ENCODE measurements at regions not wholly inside any gene's neighbourhood (a gene's known extent, or its start where the extent isn't known, plus 50 kb on each side); places are given as distances from the start of the nearest gene placed in this dataset.

DNA sequence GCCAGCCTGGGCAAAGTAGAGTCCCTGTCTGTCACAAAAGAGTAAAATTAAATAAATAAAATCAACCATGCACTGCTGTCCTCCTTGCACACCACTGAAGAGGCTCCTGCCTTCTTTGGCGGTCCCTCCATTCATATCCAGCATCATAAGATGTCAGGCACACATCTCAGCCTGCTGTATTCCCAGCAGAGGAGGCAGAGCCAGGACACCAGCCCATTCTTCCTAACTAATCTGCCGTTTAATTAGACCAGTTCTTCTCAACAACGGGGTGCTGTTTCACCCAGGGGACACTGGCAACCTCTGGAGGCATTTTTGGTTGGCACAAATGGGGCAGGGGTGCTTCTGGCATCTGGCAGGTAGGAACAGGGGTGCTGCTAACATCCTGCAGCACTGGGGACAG, 119.7 kb downstream of the ETS2 start:
- peaks cover 13% of the 10 kb centered on the region for H3K9me1 ChIP-seq (ENCODE audit: insufficient read depth, low read length)
- H2AFZ ChIP-seq (replicated peaks; ENCODE audit: low read length, poor library complexity) = no peak overlapping the region
- H3K4ac ChIP-seq (ENCODE audit: low read depth, low read length) = peak overlapping the region; percentile 93
- intact Hi-C loops (cut with micrococcal nuclease) = no loop called here
- no peaks in the 10 kb centered on the region for H3K36me3 ChIP-seq (ENCODE audit: control insufficient read depth, insufficient read depth, low read length)
- in situ Hi-C loops (cut with MboI; ENCODE audit: low sequenced_read_pairs) = no loop called here
- H3K14ac ChIP-seq (replicated peaks; ENCODE audit: low read depth, low read length) = peak overlapping the region; percentile 92
- peak overlapping the region; percentile 76 for H3K23ac ChIP-seq (ENCODE audit: low read depth, low read length)
- DNase-seq (no peak), ATAC-seq (ENCODE audit: low read depth) (0 out of 2 replicates have a peak, but pooled peaks have one; percentile 4)
- H3K9me3 ChIP-seq (ENCODE audit: control insufficient read depth, insufficient read depth, low read length) = peaks cover 2% of the 10 kb centered on the region; the same call in 1 of the 2 replicates
- H2BK5ac ChIP-seq (ENCODE audit: low read depth, low read length, poor library complexity, severe bottlenecking) = peak overlapping the region; percentile 9
- H2BK20ac ChIP-seq (ENCODE audit: low read depth, low read length) = peak overlapping the region; percentile 95
- H2AK5ac ChIP-seq (ENCODE audit: low read depth, low read length) = peak overlapping the region; percentile 94
- peak overlapping the region; percentile 50 for H3K4me2 ChIP-seq (ENCODE audit: low read depth, low read length)
- peaks cover 9% of the 10 kb centered on the region for H3K4me1 ChIP-seq (ENCODE audit: control insufficient read depth, insufficient read depth, low read length)
- dilution Hi-C loops (cut with HindIII; ENCODE audit: low sequenced_read_pairs, unreplicated experiment) = no loop called here
- TF ChIP-seq, protein P1, sequence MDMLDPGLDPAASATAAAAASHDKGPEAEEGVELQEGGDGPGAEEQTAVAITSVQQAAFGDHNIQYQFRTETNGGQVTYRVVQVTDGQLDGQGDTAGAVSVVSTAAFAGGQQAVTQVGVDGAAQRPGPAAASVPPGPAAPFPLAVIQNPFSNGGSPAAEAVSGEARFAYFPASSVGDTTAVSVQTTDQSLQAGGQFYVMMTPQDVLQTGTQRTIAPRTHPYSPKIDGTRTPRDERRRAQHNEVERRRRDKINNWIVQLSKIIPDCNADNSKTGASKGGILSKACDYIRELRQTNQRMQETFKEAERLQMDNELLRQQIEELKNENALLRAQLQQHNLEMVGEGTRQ (IDR thresholded peaks at IDR 0.05; ENCODE audit: low read depth, low read length) = no peak
- TF ChIP-seq POLR2A (IDR thresholded peaks at IDR 0.05; ENCODE audit: low read depth, low read length) (no peak), MXI1 (IDR thresholded peaks at IDR 0.05; ENCODE audit: borderline replicate concordance, low read depth, low read length) (no peak), FOS (IDR thresholded peaks at IDR 0.05; ENCODE audit: low read depth, low read length) (no peak), BHLHE40 (IDR thresholded peaks at IDR 0.05; ENCODE audit: low read depth, low read length) (no peak), RFX5 (IDR thresholded peaks at IDR 0.05; ENCODE audit: low read depth, low read length) (no peak), RCOR1 (IDR thresholded peaks at IDR 0.05; ENCODE audit: insufficient replicate concordance, low read length) (no peak), SMC3 (IDR thresholded peaks at IDR 0.05; ENCODE audit: low read depth, low read length) (no peak), NFE2L2 (IDR thresholded peaks at IDR 0.05; ENCODE audit: low read depth, low read length) (no peak), CHD1 (IDR thresholded peaks at IDR 0.05; ENCODE audit: low read depth, low read length) (no peak), MAZ (IDR thresholded peaks at IDR 0.05; ENCODE audit: borderline replicate concordance, low read depth, low read length) (no peak), MAFK (IDR thresholded peaks at IDR 0.05; ENCODE audit: low read depth, low read length) (no peak), CEBPB (IDR thresholded peaks at IDR 0.05; ENCODE audit: low read depth, low read length) (no peak)
- TF ChIP-seq, protein P2, sequence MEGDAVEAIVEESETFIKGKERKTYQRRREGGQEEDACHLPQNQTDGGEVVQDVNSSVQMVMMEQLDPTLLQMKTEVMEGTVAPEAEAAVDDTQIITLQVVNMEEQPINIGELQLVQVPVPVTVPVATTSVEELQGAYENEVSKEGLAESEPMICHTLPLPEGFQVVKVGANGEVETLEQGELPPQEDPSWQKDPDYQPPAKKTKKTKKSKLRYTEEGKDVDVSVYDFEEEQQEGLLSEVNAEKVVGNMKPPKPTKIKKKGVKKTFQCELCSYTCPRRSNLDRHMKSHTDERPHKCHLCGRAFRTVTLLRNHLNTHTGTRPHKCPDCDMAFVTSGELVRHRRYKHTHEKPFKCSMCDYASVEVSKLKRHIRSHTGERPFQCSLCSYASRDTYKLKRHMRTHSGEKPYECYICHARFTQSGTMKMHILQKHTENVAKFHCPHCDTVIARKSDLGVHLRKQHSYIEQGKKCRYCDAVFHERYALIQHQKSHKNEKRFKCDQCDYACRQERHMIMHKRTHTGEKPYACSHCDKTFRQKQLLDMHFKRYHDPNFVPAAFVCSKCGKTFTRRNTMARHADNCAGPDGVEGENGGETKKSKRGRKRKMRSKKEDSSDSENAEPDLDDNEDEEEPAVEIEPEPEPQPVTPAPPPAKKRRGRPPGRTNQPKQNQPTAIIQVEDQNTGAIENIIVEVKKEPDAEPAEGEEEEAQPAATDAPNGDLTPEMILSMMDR (conservative IDR thresholded peaks at IDR 0.05; ENCODE audit: low read depth, low read length) = no peak
- TF ChIP-seq, protein P3, sequence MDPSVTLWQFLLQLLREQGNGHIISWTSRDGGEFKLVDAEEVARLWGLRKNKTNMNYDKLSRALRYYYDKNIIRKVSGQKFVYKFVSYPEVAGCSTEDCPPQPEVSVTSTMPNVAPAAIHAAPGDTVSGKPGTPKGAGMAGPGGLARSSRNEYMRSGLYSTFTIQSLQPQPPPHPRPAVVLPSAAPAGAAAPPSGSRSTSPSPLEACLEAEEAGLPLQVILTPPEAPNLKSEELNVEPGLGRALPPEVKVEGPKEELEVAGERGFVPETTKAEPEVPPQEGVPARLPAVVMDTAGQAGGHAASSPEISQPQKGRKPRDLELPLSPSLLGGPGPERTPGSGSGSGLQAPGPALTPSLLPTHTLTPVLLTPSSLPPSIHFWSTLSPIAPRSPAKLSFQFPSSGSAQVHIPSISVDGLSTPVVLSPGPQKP (IDR thresholded peaks at IDR 0.05; ENCODE audit: borderline replicate concordance, low read depth, low read length) = no peak
- POLR2A ChIA-PET (ENCODE audit: unreplicated experiment) = interaction anchor here (1.0 kb wide), 1 partner anchor 72 kb away, joined by 3 read pairs; no protein-coding TSS in a partner anchor
- no peak overlapping the region for H3K4me3 ChIP-seq (ENCODE audit: insufficient read depth, low read depth, low read length)
- H3K27ac ChIP-seq (ENCODE audit: insufficient read depth, low read length) = peak overlapping the region; percentile 24; the same call in 1 of the 2 replicates
- no peaks in the 10 kb centered on the region for H4K20me1 ChIP-seq (ENCODE audit: insufficient read depth, low read length)
- H3K56ac ChIP-seq (ENCODE audit: extremely low read depth, insufficient read depth, low read length) = peak overlapping the region; percentile 55; the same call in 1 of the 2 replicates
- peak overlapping the region; percentile 97 for H2BK120ac ChIP-seq (ENCODE audit: low read depth, low read length)
- H3K9ac ChIP-seq (ENCODE audit: low read depth, low read length) = no peak overlapping the region
- H4K5ac ChIP-seq (ENCODE audit: low read depth, low read length) = no peak overlapping the region
- H2BK15ac ChIP-seq (ENCODE audit: low read depth, low read length) = peak overlapping the region; percentile 35; the same call in 1 of the 3 replicates
- WGBS, 2 experiments (ENCODE audit: extremely low coverage in 2 of 2, insufficient read length in 1 of 2) = no CpG with 5 or more reads among the region's 3 CpGs
- H3K79me1 ChIP-seq (ENCODE audit: low read depth in 1 of 2, low read length in 2 of 2) = 0 out of 4 replicates have a peak, but pooled peaks cover 0 to 4% of the 10 kb centered on the region in 2 experiments
- peak overlapping the region; percentile 10 to 86; a peak in 3 of 4 replicates for H4K8ac ChIP-seq (ENCODE audit: low read depth in 2 of 2, low read length in 2 of 2)
- H3K18ac ChIP-seq (ENCODE audit: low read depth, low read length) = peak overlapping the region; percentile 30
- no TSS peak for BruUV-seq (replicated peaks)
- H4K91ac ChIP-seq (ENCODE audit: insufficient read depth, low read depth, low read length) = peak overlapping the region; percentile 93
- H2AK9ac ChIP-seq (replicated peaks; ENCODE audit: low read depth, low read length, poor library complexity) = peak overlapping the region; percentile 74
- no peaks in the 10 kb centered on the region for H3K27me3 ChIP-seq (ENCODE audit: control insufficient read depth, insufficient read depth, low read length)
- CTCF ChIA-PET = interaction anchor here (0.9 kb wide), 1 partner anchor 117 kb away, joined by 3 read pairs; no protein-coding TSS in a partner anchor
